Epithelial cell of esophagus (primary cell): ENCODE measurements at regions not wholly inside any gene's neighbourhood (a gene's known extent, or its start where the extent isn't known, plus 50 kb on each side); places are given as distances from the start of the nearest gene placed in this dataset.
"Not testable (repeated sequence)": the region's sequence is repeated elsewhere in the genome, so short reads cannot be mapped to it uniquely, and the experiment has no call there.

Source experiments
- DNase-seq: peaks from one replicate; pipeline ENCODE4 v3.0.0; 2010; ENCODE audit warnings: low read depth
- H3K4me3 ChIP-seq: 2 replicates; pipeline ENCODE4 v1.5.1; 2011; ENCODE audit warnings: mild to moderate bottlenecking, low read length, control low read depth
- CTCF ChIP-seq: IDR thresholded peaks from 2 replicates; pipeline ENCODE4 v1.5.1; 2011; ENCODE audit warnings: low read depth, mild to moderate bottlenecking, low read length, control low read depth, inconsistent platforms; ENCODE audit not compliant: insufficient read depth; ENCODE audit errors: missing control alignments

- no peak overlapping the region for H3K4me3 ChIP-seq
- DNase-seq: no peak
- no peak for TF ChIP-seq CTCF
Observed at GRCh38 chr3:194945508-194945907, 259.8 kb downstream of the FAM43A start.

- H3K4me3 ChIP-seq: no peak overlapping the region
- TF ChIP-seq CTCF: no peak
- no peak for DNase-seq
Observed at GRCh38 chr3:194946091-194946490, 260.4 kb downstream of the FAM43A start.

DNA sequence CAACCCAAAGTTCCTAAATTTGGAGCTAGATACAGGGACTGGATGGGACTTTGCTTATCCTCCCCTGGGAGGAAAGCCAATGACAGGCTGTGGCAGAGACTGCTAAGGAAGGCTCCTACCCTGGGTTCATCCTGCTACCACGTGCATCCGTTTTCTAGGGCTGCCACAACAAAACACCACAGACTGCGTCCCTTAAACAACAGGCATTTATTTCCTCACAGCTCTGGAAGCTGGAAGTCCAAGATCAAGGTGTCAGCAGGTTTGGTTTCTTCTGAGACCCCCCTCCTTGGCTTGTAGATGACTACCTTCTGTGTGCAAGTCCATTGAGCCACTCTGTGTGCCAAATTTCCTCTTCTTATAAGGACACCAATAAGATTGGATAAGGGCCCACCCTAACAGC, 263.9 kb downstream of the FAM43A start:
- DNase-seq: no peak
- no peak overlapping the region for H3K4me3 ChIP-seq
- TF ChIP-seq CTCF: no peak

GRCh38 chr3:194950906-194951628, 265.4 kb downstream of the FAM43A start:
- H3K4me3 ChIP-seq: no peak overlapping the region
- DNase-seq: no peak
- no peak for TF ChIP-seq CTCF

DNA sequence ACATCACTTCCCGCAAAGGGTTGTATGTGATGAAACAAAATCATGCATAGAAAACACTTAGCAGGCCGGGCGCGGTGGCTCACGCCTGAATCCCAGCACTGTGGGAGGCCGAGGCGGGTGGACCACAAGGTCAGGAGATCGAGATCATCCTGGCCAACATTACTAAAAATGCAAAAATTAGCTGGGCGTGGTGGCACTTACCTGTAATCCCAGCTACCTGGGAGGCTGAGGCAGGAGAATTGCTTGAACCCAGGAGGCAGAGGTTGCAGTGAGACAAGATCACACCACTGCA, 265.9 kb downstream of the FAM43A start:
- not testable (repeated sequence) for DNase-seq, H3K4me3 ChIP-seq

- no peak overlapping the region for H3K4me3 ChIP-seq
- no peak for TF ChIP-seq CTCF
- no peak for DNase-seq
Observed at GRCh38 chr3:194951931-194952582, 266.4 kb downstream of the FAM43A start.

GRCh38 chr3:194952841-194953241, 267.2 kb downstream of the FAM43A start:
- DNase-seq: no peak
- no peak for TF ChIP-seq CTCF
- H3K4me3 ChIP-seq: no peak overlapping the region

DNA sequence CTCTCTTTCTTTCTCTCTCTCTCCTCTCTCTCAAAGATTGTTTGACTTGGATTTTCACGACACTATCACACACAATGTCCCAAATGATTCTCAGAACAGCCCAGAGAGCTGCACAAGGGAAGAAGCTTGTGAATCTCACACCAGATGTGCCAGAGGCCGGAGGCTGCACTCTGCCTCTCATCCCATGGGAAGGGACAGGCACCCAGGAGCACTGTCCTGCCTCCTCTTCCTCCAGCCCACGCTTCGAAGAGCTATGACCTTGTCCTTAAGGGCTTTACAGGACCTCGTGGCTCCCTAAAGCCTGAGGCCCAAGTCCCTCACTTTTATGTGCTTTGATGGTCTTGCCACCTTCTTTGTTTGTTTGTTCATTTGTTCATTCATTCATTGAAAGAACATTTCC, 267.6 kb downstream of the FAM43A start:
- DNase-seq: no peak
- TF ChIP-seq CTCF: no peak
- no peak overlapping the region for H3K4me3 ChIP-seq
